ENCODE measurements at regions not wholly inside any gene's neighbourhood (a gene's known extent, or its start where the extent isn't known, plus 50 kb on each side); places are given as distances from the start of the nearest gene placed in this dataset.
"Not testable (repeated sequence)": the region's sequence is repeated elsewhere in the genome, so short reads cannot be mapped to it uniquely, and the experiment has no call there.

DNA sequence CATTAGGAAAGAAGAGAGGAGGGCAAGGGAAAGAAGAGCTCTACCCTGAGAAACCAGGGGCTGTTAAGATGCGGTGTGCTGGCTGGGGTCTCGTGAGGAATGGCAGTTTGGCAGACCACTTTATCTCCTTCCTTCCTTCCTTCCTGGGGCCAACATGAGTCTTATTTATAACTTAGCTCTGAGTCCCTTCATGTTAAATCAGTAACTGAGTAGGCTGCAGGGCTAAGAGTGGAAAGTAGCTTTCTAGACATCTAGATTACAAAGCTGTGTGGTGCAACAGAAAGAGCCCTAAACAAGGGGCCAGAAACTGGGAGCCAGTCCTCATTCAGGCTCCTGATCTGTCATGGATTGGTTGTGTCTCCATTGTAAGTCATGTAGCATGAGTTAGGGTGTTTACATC, 135.4 kb upstream of the DUSP10 start:
- DNase-seq (ENCODE audit: low spot score): no peak

- DNase-seq (ENCODE audit: low spot score): no peak
Observed at GRCh38 chr1:221875004-221875330, 133.1 kb upstream of the DUSP10 start.

DNA sequence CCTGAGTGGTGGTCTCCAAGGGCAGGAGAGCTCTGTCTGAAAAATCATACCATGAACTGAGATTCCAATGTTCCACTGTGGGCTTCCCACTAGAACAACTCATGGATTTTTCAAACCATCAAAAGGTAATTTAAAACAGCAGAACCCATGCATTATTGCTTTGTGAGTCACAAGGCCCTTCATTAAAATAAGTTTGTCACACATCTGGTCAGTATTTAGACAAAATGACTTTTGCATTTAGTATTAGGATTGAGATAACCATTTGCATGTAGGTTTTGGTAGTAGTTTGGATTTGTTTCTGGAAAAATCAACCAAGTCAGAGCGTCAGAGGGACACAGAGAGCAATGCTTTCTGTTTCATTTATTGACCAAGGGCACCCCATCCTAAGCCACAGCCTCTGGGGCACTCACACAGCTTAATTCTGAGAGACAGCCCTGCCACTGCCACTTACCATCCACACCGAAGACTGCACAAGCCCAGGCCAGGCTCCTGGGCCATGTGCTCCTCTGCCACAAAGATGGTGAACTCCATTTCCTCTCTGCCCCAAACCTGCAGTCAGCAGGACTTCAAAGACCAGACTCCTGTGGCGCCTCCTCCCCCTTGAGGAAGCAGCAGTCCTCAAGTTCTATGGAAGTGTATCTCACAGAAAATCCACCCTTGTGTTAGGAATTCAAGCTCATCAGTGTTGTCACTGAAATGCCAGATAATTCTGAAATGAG, 132.6 kb upstream of the DUSP10 start:
- DNase-seq (ENCODE audit: low spot score): no peak

DNA sequence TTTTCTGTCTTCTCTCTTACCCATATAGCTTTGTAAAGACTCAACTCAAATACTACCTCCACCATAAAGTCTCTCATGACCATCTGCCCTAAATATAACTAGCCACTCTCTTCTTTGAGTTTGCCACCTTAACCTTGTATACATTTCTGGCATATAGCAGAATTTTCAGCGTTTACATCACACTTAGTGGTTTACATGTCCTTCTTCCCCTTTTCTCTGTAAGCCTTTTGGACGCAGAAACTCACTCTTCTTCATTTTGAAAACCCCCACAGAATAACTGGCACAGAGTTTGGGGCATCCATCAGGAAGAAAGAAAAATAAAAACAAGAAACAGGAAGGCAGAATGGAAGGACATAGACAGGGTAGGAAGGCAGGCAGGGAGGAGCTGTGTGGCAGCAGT, 131.8 kb upstream of the DUSP10 start:
- no peak for DNase-seq (ENCODE audit: low spot score)

DNA sequence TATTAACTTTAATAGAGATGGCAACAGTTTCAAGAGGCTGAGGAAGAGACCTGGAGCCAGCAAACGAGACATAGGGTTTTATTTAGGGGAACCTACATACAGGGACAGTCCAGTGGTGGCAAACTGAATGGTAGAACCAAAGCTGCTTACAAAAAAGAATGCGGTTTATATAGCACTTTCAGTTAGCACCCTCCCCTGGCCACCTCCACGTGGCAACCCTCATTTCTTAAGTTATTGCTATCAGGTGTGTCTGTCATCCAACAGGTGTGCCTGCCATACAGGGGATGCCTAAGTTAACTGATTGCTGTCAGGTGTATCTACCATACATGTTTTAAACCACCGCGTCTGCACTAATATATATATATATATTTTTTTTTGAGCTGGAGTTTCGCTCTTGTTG, 129.2 kb upstream of the DUSP10 start:
- DNase-seq (ENCODE audit: low spot score): no peak

DNA sequence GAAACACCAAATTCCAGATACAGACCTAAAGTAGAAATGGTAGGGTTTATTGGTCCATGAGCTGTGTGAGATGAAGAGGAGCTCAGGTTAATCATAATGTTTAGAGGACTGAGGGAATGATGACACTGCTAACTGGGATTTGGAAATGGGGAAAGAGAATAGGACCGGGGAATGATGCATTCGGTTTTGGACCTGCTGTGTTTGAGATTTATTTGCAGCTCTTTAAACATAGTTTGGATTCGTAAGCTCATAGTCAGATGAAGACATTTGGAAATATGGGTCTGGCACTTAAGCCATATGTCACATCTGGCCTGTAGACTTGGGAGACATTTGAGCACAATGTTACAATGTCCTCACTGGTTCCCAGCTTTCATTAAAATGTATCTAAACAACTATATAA, 127.9 kb upstream of the DUSP10 start:
- DNase-seq (ENCODE audit: low spot score): peak; percentile 25

- DNase-seq (ENCODE audit: low spot score): peak; percentile 55
Observed at GRCh38 chr1:221868593-221869303, 126.9 kb upstream of the DUSP10 start.

DNA sequence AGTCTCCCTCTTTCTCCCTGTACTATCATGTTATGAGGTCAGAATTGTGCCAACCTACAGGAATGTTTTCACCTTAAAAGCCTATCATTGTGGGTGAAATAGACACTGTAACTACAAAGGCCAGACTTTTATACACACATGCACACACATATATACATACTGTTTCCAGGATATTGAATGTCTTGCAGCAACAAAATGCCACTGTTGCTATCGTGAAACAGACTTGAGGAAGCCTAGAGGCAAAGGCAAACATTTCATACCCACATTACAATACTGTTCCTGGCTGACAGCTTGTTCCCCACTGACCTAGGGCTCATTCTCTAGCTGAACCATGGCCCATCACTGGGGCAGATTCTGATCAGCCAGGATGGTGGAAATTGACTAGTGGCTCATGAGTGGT, 125.1 kb upstream of the DUSP10 start:
- no peak for DNase-seq (ENCODE audit: low spot score)

DNA sequence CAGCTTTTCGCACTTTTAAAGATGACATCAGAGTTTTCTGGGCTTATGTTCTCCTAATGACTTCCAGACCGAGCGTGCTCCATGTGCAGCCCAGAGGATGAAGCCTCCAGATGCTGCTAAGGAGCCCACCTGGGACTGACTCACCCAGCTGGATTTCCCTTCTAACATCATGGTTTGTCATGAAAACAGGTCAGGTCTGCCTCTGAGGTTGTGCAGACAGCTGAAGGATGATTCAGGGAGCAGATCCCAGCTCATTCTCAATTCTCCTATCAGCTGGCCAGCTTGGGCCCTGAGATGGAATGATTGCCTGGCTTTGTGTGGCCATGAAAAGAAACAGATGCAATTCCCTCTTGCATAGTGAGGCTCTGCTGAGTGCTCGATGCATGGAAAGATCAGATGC, 123.9 kb upstream of the DUSP10 start:
- no peak for DNase-seq (ENCODE audit: low spot score)

DNA sequence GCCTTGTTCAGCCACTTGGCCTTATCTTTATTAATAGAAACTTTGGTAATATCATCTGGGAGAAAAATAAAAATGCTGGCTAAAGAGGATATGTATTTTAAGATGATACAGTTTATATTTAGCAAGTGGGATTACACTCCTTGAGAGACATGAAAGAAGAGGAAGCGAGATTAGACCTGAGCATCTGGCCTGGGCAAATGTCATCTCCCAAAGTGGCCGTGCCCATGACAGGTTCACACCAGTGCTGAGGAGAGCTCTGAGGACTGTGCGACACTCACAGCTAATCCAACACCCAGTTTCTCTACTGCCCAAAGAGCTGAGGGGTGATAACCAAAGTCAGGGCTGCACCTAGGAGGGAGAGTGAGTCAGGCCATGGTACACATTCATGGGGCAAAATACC, 121.7 kb upstream of the DUSP10 start:
- no peak for DNase-seq (ENCODE audit: low spot score)

DNA sequence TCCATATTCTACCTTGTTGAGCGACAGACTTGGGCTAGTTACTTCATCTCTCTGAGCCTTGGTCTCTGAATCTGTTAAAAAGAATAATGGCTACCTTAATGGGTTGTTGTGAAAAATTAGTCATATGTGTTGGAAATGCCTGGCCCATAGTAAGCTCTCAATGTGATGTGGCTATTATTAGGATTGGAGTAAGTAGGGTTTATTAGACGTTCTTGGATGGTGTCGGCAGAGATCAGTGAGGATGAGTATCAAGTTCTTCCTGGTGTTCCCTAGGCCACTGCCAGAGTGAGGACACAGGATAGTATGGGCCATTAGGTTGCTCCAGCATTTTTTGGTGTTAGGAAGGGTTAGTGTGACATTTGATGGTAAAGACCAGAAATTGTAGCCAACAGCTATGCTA, 121.1 kb upstream of the DUSP10 start:
- no peak for DNase-seq (ENCODE audit: low spot score)

GRCh38 chr1:221858818-221859611, 117.1 kb upstream of the DUSP10 start:
- DNase-seq (ENCODE audit: low spot score): peak; percentile 41

DNA sequence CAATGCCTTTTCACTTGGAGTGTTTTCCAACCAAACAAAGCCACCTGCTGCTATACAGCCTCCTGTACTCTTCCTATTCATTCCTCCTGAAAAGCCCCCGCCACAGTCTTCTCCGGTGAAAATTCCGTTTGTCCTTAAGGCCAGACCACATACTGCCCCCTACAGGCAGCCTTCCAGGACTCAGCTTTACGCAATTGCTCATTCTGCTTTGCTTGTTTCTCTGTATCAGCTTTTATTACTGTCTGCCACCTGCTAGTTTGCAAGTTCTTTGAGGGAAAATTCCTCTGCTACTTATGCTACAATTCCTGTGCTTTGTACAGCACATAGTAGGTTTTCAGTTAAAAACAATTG, 115.2 kb upstream of the DUSP10 start:
- not testable (repeated sequence) for DNase-seq (ENCODE audit: low spot score)

GRCh38 chr1:221856228-221857093, 114.6 kb upstream of the DUSP10 start:
- no peak for DNase-seq (ENCODE audit: low spot score)

- DNase-seq (ENCODE audit: low spot score): no peak
Observed at GRCh38 chr1:221855156-221855555, 113.3 kb upstream of the DUSP10 start.

- DNase-seq (ENCODE audit: low spot score): peak; percentile 50
Observed at GRCh38 chr1:221851336-221851735, 109.4 kb upstream of the DUSP10 start.

GRCh38 chr1:221850470-221851187, 108.7 kb upstream of the DUSP10 start:
- DNase-seq (ENCODE audit: low spot score): no peak

- no peak for DNase-seq (ENCODE audit: low spot score)
Observed at GRCh38 chr1:221849897-221850296, 108.0 kb upstream of the DUSP10 start.

DNA sequence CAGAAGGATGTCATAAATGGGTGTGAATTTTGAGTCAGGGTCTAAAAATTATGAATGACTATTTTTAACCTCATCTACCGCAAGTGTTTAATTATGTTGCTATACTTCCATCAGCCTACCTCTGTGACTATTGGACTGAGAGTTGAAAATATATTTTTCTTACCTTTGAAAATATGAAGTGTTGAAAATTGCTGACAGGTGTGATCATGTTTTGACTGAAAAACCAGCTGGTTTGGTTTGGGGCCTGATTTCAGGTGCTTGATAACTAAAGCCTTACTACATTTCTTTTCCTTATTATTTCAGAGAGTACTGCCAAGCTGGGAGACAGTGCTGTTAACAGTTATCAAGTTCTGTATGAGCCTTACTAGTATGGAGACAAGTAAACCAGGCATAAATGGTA, 107.2 kb upstream of the DUSP10 start:
- DNase-seq (ENCODE audit: low spot score): no peak

- DNase-seq (ENCODE audit: low spot score): no peak
Observed at GRCh38 chr1:221847676-221848075, 105.8 kb upstream of the DUSP10 start.

GRCh38 chr1:221845650-221846371, 103.9 kb upstream of the DUSP10 start:
- DNase-seq (ENCODE audit: low spot score): no peak

Data from hepatic stellate cell (primary cell).